H9 (cell line): ENCODE measurements at regions not wholly inside any gene's neighbourhood (a gene's known extent, or its start where the extent isn't known, plus 50 kb on each side); places are given as distances from the start of the nearest gene placed in this dataset.

ENCODE experiments used
- DNase-seq: peaks from one replicate; pipeline ENCODE4 v3.0.0-alpha.2; 2017
- H2AFZ ChIP-seq: one replicate; pipeline ENCODE4 v1.6.1; 2013; ENCODE audit warnings: mild to moderate bottlenecking, low read length, control low read depth, moderate library complexity
- H2AK5ac ChIP-seq: 2 replicates; pipeline ENCODE4 v1.6.1; 2013; ENCODE audit warnings: low read length, control low read depth, mixed read lengths; ENCODE audit not compliant: insufficient read length
- H2BK120ac ChIP-seq: one replicate; pipeline ENCODE4 v1.6.1; 2013; ENCODE audit warnings: low read depth, mild to moderate bottlenecking, low read length, control low read depth, inconsistent platforms; ENCODE audit not compliant: poor library complexity, severe bottlenecking
- H2BK12ac ChIP-seq: 2 replicates; pipeline ENCODE4 v1.6.1; 2013; ENCODE audit warnings: low read length, control low read depth, mixed read lengths, low read depth; ENCODE audit not compliant: insufficient read length
- H2BK15ac ChIP-seq: 2 replicates; pipeline ENCODE4 v1.6.1; 2013; ENCODE audit warnings: low read depth, low read length, control low read depth
- H2BK20ac ChIP-seq: one replicate; pipeline ENCODE4 v1.6.1; 2013; ENCODE audit warnings: low read depth, mild to moderate bottlenecking, low read length, control low read depth, inconsistent platforms; ENCODE audit not compliant: poor library complexity, severe bottlenecking
- H2BK5ac ChIP-seq: 2 replicates; pipeline ENCODE4 v1.6.1; 2013; ENCODE audit warnings: low read length, control low read depth, mixed read lengths; ENCODE audit not compliant: insufficient read length
- H3K14ac ChIP-seq: 2 replicates; pipeline ENCODE4 v1.6.1; 2013; ENCODE audit warnings: low read length, control low read depth; ENCODE audit not compliant: insufficient read depth
- H3K18ac ChIP-seq: 2 replicates; pipeline ENCODE4 v1.6.1; 2013; ENCODE audit warnings: low read depth, mild to moderate bottlenecking, mixed read lengths, low read length, control low read depth; ENCODE audit not compliant: insufficient read length
- H3K23ac ChIP-seq: 2 replicates; pipeline ENCODE4 v1.6.1; 2013; ENCODE audit warnings: low read length, control low read depth, mixed read lengths, low read depth; ENCODE audit not compliant: insufficient read length
- H3K23me2 ChIP-seq: 2 replicates; pipeline ENCODE4 v1.6.1; 2013; ENCODE audit warnings: low read depth, mild to moderate bottlenecking, mixed read lengths, low read length, control low read depth; ENCODE audit not compliant: insufficient read length, poor library complexity, severe bottlenecking
- H3K27ac ChIP-seq: 2 replicates; pipeline ENCODE4 v1.5.1; 2013; ENCODE audit warnings: low read length, control low read depth, mixed read lengths, low read depth; ENCODE audit not compliant: insufficient read length
- H3K27me3 ChIP-seq: 2 replicates; pipeline ENCODE4 v1.6.1; 2013; ENCODE audit warnings: low read length, control low read depth, inconsistent platforms; ENCODE audit not compliant: insufficient read depth
- H3K4ac ChIP-seq: 2 replicates; pipeline ENCODE4 v1.6.1; 2013; ENCODE audit warnings: low read depth, mild to moderate bottlenecking, control low read depth, inconsistent platforms, low read length, moderate library complexity
- H3K4me1 ChIP-seq: 2 replicates; pipeline ENCODE4 v1.6.1; 2013; ENCODE audit warnings: low read length, control low read depth, inconsistent platforms; ENCODE audit not compliant: insufficient read depth
- H3K4me2 ChIP-seq: 2 replicates; pipeline ENCODE4 v1.6.1; 2013; ENCODE audit warnings: low read length, control low read depth, mixed read lengths; ENCODE audit not compliant: insufficient read length, insufficient read depth
- H3K56ac ChIP-seq: 2 replicates; pipeline ENCODE4 v1.6.1; 2013; ENCODE audit warnings: low read depth, mild to moderate bottlenecking, mixed read lengths, low read length, control low read depth; ENCODE audit not compliant: insufficient read length
- H3K79me1 ChIP-seq: 2 replicates; pipeline ENCODE4 v1.6.1; 2013; ENCODE audit warnings: low read depth, mild to moderate bottlenecking, moderate library complexity, low read length, control low read depth, inconsistent platforms; ENCODE audit not compliant: insufficient read depth, poor library complexity, severe bottlenecking
- H3K79me2 ChIP-seq: 2 replicates; pipeline ENCODE4 v1.6.1; 2013; ENCODE audit warnings: low read length, control low read depth, inconsistent platforms; ENCODE audit not compliant: insufficient read depth
- H3K9ac ChIP-seq: 2 replicates; pipeline ENCODE4 v1.6.1; 2013; ENCODE audit warnings: low read length, control low read depth, mixed read lengths; ENCODE audit not compliant: insufficient read length; ENCODE audit errors: extremely low read depth
- H3K9me3 ChIP-seq: one replicate; pipeline ENCODE4 v1.6.1; 2013; ENCODE audit warnings: low read depth, low read length, inconsistent platforms; ENCODE audit not compliant: control insufficient read depth
- H3T11ph ChIP-seq: one replicate; pipeline ENCODE4 v1.6.1; 2013; ENCODE audit warnings: mild to moderate bottlenecking, low read length, control low read depth, inconsistent platforms
- H4K20me1 ChIP-seq: one replicate; pipeline ENCODE4 v1.6.1; 2013; ENCODE audit not compliant: control insufficient read depth, insufficient read length, insufficient read depth
- H4K5ac ChIP-seq: 2 replicates; pipeline ENCODE4 v1.6.1; 2013; ENCODE audit warnings: low read depth, mild to moderate bottlenecking, mixed read lengths, low read length, control low read depth; ENCODE audit not compliant: insufficient read length
- H4K8ac ChIP-seq: replicated peaks from 2 replicates; pipeline ENCODE4 v1.6.1; 2013; ENCODE audit warnings: low read length, control low read depth, mixed read lengths, low read depth; ENCODE audit not compliant: insufficient read length
- H4K91ac ChIP-seq: 2 replicates; pipeline ENCODE4 v1.6.1; 2013; ENCODE audit warnings: low read depth, mild to moderate bottlenecking, moderate library complexity, mixed read lengths, low read length, control low read depth; ENCODE audit not compliant: insufficient read length
- H3K27ac Mint-ChIP-seq, 3 experiments: 2 replicates in 2 of 3; 3 replicates in 1 of 3; pipeline ENCODE4 v1.8.0; 2020 to 2021; ENCODE audit warnings: mixed read lengths in 3 of 3, mild to moderate bottlenecking in 1 of 3, moderate library complexity in 1 of 3
- H3K27me3 Mint-ChIP-seq: 2 replicates; pipeline ENCODE4 v1.8.0; 2021; ENCODE audit warnings: low read depth, mild to moderate bottlenecking, moderate library complexity, mixed read lengths
- H3K36me3 Mint-ChIP-seq, 3 experiments: 2 replicates in 2 of 3; 3 replicates in 1 of 3; pipeline ENCODE4 v1.8.0; 2020 to 2021; ENCODE audit warnings: low read depth in 3 of 3, mixed read lengths in 3 of 3; ENCODE audit not compliant: insufficient read depth in 1 of 3
- H3K4me1 Mint-ChIP-seq, 2 experiments: 2 replicates each; pipeline ENCODE4 v1.8.0; 2020; ENCODE audit warnings: mixed read lengths in 2 of 2
- H3K4me3 Mint-ChIP-seq, 2 experiments: 2 replicates in 1 of 2; 3 replicates in 1 of 2; pipeline ENCODE4 v1.8.0; 2020 to 2021; ENCODE audit warnings: mild to moderate bottlenecking in 2 of 2, mixed read lengths in 2 of 2, moderate library complexity in 1 of 2
- H3K9me3 Mint-ChIP-seq, 2 experiments: 2 replicates in 1 of 2; 3 replicates in 1 of 2; pipeline ENCODE4 v1.8.0; 2020; ENCODE audit warnings: mild to moderate bottlenecking in 2 of 2, mixed read lengths in 2 of 2, moderate library complexity in 1 of 2
- CTCF ChIP-seq: fragments of 200-600 bp; sonication (generic); conservative IDR thresholded peaks from 3 replicates; pipeline ENCODE4 v1.8.0; 2021; ENCODE audit warnings: antibody characterized with exemption, mild to moderate bottlenecking
- WGBS: extraction: QIAGEN DNeasy Blood & Tissue Kit; methylation state at CpG from one replicate; pipeline ENCODE4 v1.1.7; 2013; ENCODE audit warnings: missing lambda C conversion rate, low lambda C conversion rate, mixed read lengths; ENCODE audit not compliant: insufficient read length; ENCODE audit errors: extremely low coverage; 5-methylcytosine and 5-hydroxymethylcytosine counted together

GRCh38 chr11:21986361-21986760 is 206.5 kb upstream of the ANO5 start:
- Histone ChIP-seq H3K79me1 (no peaks in the 10 kb centered on the region), H3T11ph (no peak overlapping the region), H3K27ac (no peak overlapping the region), H3K4me1 (no peaks in the 10 kb centered on the region), H3K4me2 (no peak overlapping the region), H3K56ac (no peak overlapping the region), H3K18ac (no peak overlapping the region), H2BK120ac (no peak overlapping the region), H3K23me2 (no peaks in the 10 kb centered on the region), H3K23ac (no peak overlapping the region), H3K9me3 (no peaks in the 10 kb centered on the region), H4K8ac (no peak overlapping the region), H4K20me1 (no peaks in the 10 kb centered on the region), H2BK12ac (no peak overlapping the region), H2BK5ac (no peak overlapping the region), H3K9ac (no peak overlapping the region), H3K14ac (no peak overlapping the region), H3K27me3 (no peaks in the 10 kb centered on the region), H4K5ac (no peak overlapping the region), H2AFZ (no peak overlapping the region), H4K91ac (no peak overlapping the region), H2BK15ac (no peak overlapping the region), H2BK20ac (no peak overlapping the region), H3K79me2 (no peaks in the 10 kb centered on the region), H3K4ac (no peak overlapping the region), H2AK5ac (no peak overlapping the region)
- Mint-ChIP-seq H3K4me3 (no peak overlapping the region), H3K36me3 (no peaks in the 10 kb centered on the region), H3K4me1 (peaks cover 4 to 7% of the 10 kb centered on the region in 2 experiments; a peak in 3 of 4 replicates), H3K27me3 (no peaks in the 10 kb centered on the region; the same call in 1 of the 2 replicates), H3K9me3 (no peaks in the 10 kb centered on the region), H3K27ac (no peak overlapping the region)
- no peak for TF ChIP-seq CTCF
- DNase-seq = no peak
- no CpG with 5 or more reads among the region's 2 CpGs for WGBS
